Psoas muscle (tissue), 7 donors: ENCODE measurements at regions not wholly inside any gene's neighbourhood (a gene's known extent, or its start where the extent isn't known, plus 50 kb on each side); places are given as distances from the start of the nearest gene placed in this dataset.
A peak's percentile ranks its signal among the peaks of the same experiment; 100 is the strongest.

Source experiments
- ATAC-seq, 4 donors: fragments of 200-7000 bp; cut with Tn5 transposase; one replicate each; pipeline ENCODE4 v1.9.1; 2020; ENCODE audit warnings: moderate library complexity in 3 of 4, mild to moderate bottlenecking in 2 of 4
- DNase-seq, 2 donors: peaks; one replicate each; pipeline ENCODE4 v3.0.0-alpha.2; 2020
- H3K27ac ChIP-seq: fragments of 200-600 bp; one replicate; pipeline ENCODE4 v1.8.0; 2022
- H3K27me3 ChIP-seq, 3 donors: fragments of 200-600 bp in 1 of 3; one replicate each; pipeline versions ENCODE4 v1.6.1 to v1.8.0; 2013 to 2022; ENCODE audit warnings: low read length in 2 of 3, mild to moderate bottlenecking in 2 of 3, moderate library complexity in 1 of 3; ENCODE audit not compliant: insufficient read depth in 3 of 3
- H3K36me3 ChIP-seq, 2 donors: fragments of 200-600 bp in 1 of 2; one replicate each; pipeline versions ENCODE4 v1.6.1 to v1.8.0; 2013 to 2022; ENCODE audit warnings: low read depth in 1 of 2, mild to moderate bottlenecking in 1 of 2, moderate library complexity in 1 of 2; ENCODE audit not compliant: insufficient read depth in 1 of 2
- H3K4me1 ChIP-seq: fragments of 200-600 bp; one replicate; pipeline ENCODE4 v1.8.0; 2022
- H3K4me3 ChIP-seq: fragments of 200-600 bp; one replicate; pipeline ENCODE4 v1.8.0; 2022; ENCODE audit warnings: mild to moderate bottlenecking
- H3K9me3 ChIP-seq: fragments of 200-600 bp; one replicate; pipeline ENCODE4 v1.8.0; 2022
- CTCF ChIP-seq: fragments of 200-600 bp; IDR thresholded peaks from one replicate; pipeline ENCODE4 v1.8.0; 2022; ENCODE audit warnings: antibody characterized with exemption
- WGBS, 3 donors: extraction: QIAGEN DNeasy Blood & Tissue Kit; methylation state at CpG; one replicate each; pipeline versions ENCODE4 v1.1.6 to v1.1.7; 2013; 5-methylcytosine and 5-hydroxymethylcytosine counted together
- intact Hi-C, 2 donors: fragments of 100-400 bp; cut with DNase I; formaldehyde crosslinking; loops; one replicate each; pipeline versions ENCODE4 v1.11.0 to v1.14.2; 2022
- donor health status: healthy with polysubstance abuse.
- donor health status: DM: no; HTN: no; CAD: no; lungs with moderate emphysema.
- donor health status: Bipolar disorder and iron deficiency.
- donor health status: healthy.
- donor health status: DM: yes; HTN: yes; CAD: no.
- donor health status: DM: no; HTN: no; CAD: no.
- donor health status: DM: yes; HTN: yes; CAD: no.

DNA sequence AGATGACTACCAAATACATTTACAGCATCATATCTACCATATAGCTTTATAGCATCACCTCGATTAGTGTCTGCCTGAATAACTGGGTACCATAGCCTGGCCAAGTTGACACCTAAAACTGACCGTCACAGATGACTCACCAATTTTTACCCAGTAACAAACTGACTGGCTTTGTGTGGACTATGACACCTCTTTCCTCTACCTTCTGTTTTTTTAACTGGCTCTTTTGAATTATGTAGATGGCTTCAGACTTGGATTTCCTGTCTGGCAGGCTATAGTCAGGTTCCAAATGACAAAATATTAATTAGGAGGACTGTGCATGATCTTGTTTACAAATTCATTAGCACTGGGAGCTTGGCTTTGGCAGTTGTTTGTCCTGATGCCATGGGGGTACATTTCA is 360.3 kb downstream of the TGFB2 start:
- no peak overlapping the region for H3K27ac ChIP-seq
- H3K9me3 ChIP-seq: no peaks in the 10 kb centered on the region
- ATAC-seq (no peak), DNase-seq (no peak)
- no peaks in the 10 kb centered on the region for H3K36me3 ChIP-seq
- no peaks in the 10 kb centered on the region for H3K4me1 ChIP-seq
- no peaks in the 10 kb centered on the region for H3K27me3 ChIP-seq
- 79 to 91% (median 81%) methylated on average over 2 of the region's 2 CpGs for WGBS, 3 donors
- no peak overlapping the region for H3K4me3 ChIP-seq
- intact Hi-C loops: no loop called here
- TF ChIP-seq CTCF: no peak

DNA sequence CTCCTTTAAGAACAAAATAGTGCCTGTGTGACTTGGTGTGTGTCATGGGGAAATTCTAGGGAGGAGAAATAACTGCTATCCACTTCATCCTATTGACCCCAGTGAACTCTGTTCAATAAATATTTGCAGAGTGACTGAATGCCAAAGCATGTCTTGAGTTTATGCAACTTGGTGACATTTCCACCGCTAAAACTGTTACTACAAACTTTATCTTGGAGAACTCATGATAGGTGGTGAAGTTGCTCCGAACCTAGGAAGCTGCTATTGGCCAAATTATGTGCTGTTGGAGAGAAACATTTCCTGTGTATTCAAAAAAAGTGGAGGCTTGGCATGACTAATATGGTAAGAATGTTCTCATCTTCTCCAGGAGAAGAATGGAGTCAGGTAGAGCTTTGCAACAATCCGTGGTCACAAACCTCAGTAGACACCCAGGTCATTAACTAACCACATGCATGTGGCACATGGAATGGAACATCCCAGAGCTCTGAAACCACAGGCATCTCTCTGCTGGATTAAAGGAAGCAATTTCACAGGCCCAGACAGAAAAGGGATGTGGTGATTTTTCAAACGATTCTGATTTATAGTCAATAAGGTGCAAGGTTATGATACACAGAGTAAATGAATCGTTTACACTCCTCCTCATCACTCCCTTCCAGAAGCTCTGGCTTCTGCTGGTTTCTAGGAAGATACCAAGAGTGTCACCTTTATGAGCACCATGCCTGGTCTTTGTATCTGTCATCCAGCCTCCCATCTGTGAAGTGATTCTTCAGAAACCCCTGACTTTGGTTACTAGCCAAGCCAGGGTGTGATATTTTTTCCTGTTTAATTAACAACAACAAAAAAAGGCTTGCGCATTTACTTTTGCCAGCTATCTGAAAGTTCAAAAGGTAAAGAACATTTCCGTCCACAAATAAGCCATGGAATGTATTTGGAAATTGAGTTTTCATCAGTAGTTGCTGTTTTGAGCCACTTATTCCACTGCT is 361.1 kb downstream of the TGFB2 start:
- no peak overlapping the region for H3K27ac ChIP-seq
- 55 to 63% (median 60%) methylated on average over 7 of the region's 7 CpGs for WGBS, 3 donors
- no peak overlapping the region for H3K4me3 ChIP-seq
- DNase-seq (no peak), ATAC-seq (no peak)
- H3K4me1 ChIP-seq: no peaks in the 10 kb centered on the region
- no peak for TF ChIP-seq CTCF
- no peaks in the 10 kb centered on the region for H3K9me3 ChIP-seq
- intact Hi-C loops: no loop called here
- H3K36me3 ChIP-seq: no peaks in the 10 kb centered on the region
- H3K27me3 ChIP-seq: no peaks in the 10 kb centered on the region

GRCh38 chr1:218711001-218711400 is 365.9 kb downstream of the TGFB2 start:
- Histone ChIP-seq H3K36me3 (no peaks in the 10 kb centered on the region), H3K27ac (no peak overlapping the region), H3K27me3 (no peaks in the 10 kb centered on the region), H3K4me1 (no peaks in the 10 kb centered on the region), H3K9me3 (no peaks in the 10 kb centered on the region), H3K4me3 (no peak overlapping the region)
- DNase-seq (no peak), ATAC-seq (no peak)
- TF ChIP-seq CTCF: no peak
- 89 to 100% (median 91%) methylated on average over 1 of the region's 1 CpG for WGBS, 3 donors
- intact Hi-C loops: no loop called here

GRCh38 chr1:218711884-218712674 is 366.9 kb downstream of the TGFB2 start:
- no peaks in the 10 kb centered on the region for H3K4me1 ChIP-seq
- no peak overlapping the region for H3K4me3 ChIP-seq
- H3K9me3 ChIP-seq: no peaks in the 10 kb centered on the region
- intact Hi-C loops: no loop called here
- peak; percentile 48 to 82 (median 70) for ATAC-seq
- no peak for TF ChIP-seq CTCF
- 60 to 71% (median 64%) methylated on average over 9 of the region's 9 CpGs for whole genome bisulfite sequencing, 3 donors
- H3K27ac ChIP-seq: no peak overlapping the region
- no peaks in the 10 kb centered on the region for H3K36me3 ChIP-seq
- DNase-seq: peak; percentile 46 to 75
- no peaks in the 10 kb centered on the region for H3K27me3 ChIP-seq
